ENCODE measurements at regions not wholly inside any gene's neighbourhood (a gene's known extent, or its start where the extent isn't known, plus 50 kb on each side); places are given as distances from the start of the nearest gene placed in this dataset.

GRCh38 chr18:60601249-60601648 is 228.7 kb upstream of the MC4R start:
- no peaks in the 10 kb centered on the region for H3K36me3 ChIP-seq (ENCODE audit: control insufficient read depth, insufficient read depth, low read length)
- DNase-seq, result no peak
- no peak overlapping the region for H3K4me3 ChIP-seq (ENCODE audit: low read depth, low read length)
- Mint-ChIP-seq H3K36me3 (ENCODE audit: insufficient read depth, unreplicated experiment) (no peaks in the 10 kb centered on the region), H3K27ac (ENCODE audit: unreplicated experiment) (no peak overlapping the region), H3K27me3 (ENCODE audit: insufficient read depth, unreplicated experiment) (no peaks in the 10 kb centered on the region), H3K4me1 (ENCODE audit: low read depth, unreplicated experiment) (no peaks in the 10 kb centered on the region), H3K9me3 (ENCODE audit: unreplicated experiment) (no peaks in the 10 kb centered on the region), H3K4me3 (ENCODE audit: unreplicated experiment) (no peak overlapping the region)
- no peaks in the 10 kb centered on the region for H3K27me3 ChIP-seq (replicated peaks; ENCODE audit: control insufficient read depth, insufficient read depth, low read length)
- ChIA-PET POLR2A (no interaction called here), CTCF (no interaction called here)
- no peaks in the 10 kb centered on the region for H3K4me1 ChIP-seq
- intact Hi-C loops (cut with micrococcal nuclease; ENCODE audit: unreplicated experiment), result no loop called here
- H3K9me3 ChIP-seq, result no peaks in the 10 kb centered on the region
- no TSS peak for BruUV-seq (replicated peaks)
- no peak for TF ChIP-seq CTCF (IDR thresholded peaks at IDR 0.05; ENCODE audit: insufficient read depth in 1 of 2, low read depth in 1 of 2, low read length in 1 of 2, severe bottlenecking in 1 of 2, unreplicated experiment in 1 of 2)

GRCh38 chr18:60623331-60623730 is 250.8 kb upstream of the MC4R start:
- Histone ChIP-seq H3K4me1 (no peaks in the 10 kb centered on the region), H3K9me3 (no peaks in the 10 kb centered on the region), H3K4me3 (ENCODE audit: low read depth, low read length) (no peak overlapping the region), H3K27me3 (replicated peaks; ENCODE audit: control insufficient read depth, insufficient read depth, low read length) (no peaks in the 10 kb centered on the region), H3K36me3 (ENCODE audit: control insufficient read depth, insufficient read depth, low read length) (no peaks in the 10 kb centered on the region)
- TF ChIP-seq CTCF (IDR thresholded peaks at IDR 0.05; ENCODE audit: insufficient read depth in 1 of 2, low read depth in 1 of 2, low read length in 1 of 2, severe bottlenecking in 1 of 2, unreplicated experiment in 1 of 2), result no peak
- no TSS peak for BruUV-seq (replicated peaks)
- CTCF ChIA-PET, result no interaction called here
- Mint-ChIP-seq H3K4me3 (ENCODE audit: unreplicated experiment) (no peak overlapping the region), H3K36me3 (ENCODE audit: insufficient read depth, unreplicated experiment) (no peaks in the 10 kb centered on the region), H3K4me1 (ENCODE audit: low read depth, unreplicated experiment) (no peaks in the 10 kb centered on the region), H3K27ac (ENCODE audit: unreplicated experiment) (no peak overlapping the region), H3K27me3 (ENCODE audit: insufficient read depth, unreplicated experiment) (no peaks in the 10 kb centered on the region), H3K9me3 (ENCODE audit: unreplicated experiment) (no peaks in the 10 kb centered on the region)
- DNase-seq, result no peak
- POLR2A ChIA-PET, result no interaction called here
- intact Hi-C loops (cut with micrococcal nuclease; ENCODE audit: unreplicated experiment), result no loop called here

- Mint-ChIP-seq H3K27ac (ENCODE audit: unreplicated experiment) (no peak overlapping the region), H3K9me3 (ENCODE audit: unreplicated experiment) (no peaks in the 10 kb centered on the region), H3K4me1 (ENCODE audit: low read depth, unreplicated experiment) (no peaks in the 10 kb centered on the region), H3K36me3 (ENCODE audit: insufficient read depth, unreplicated experiment) (no peaks in the 10 kb centered on the region), H3K27me3 (ENCODE audit: insufficient read depth, unreplicated experiment) (no peaks in the 10 kb centered on the region), H3K4me3 (ENCODE audit: unreplicated experiment) (no peak overlapping the region)
- Histone ChIP-seq H3K9me3 (no peaks in the 10 kb centered on the region), H3K27me3 (replicated peaks; ENCODE audit: control insufficient read depth, insufficient read depth, low read length) (no peaks in the 10 kb centered on the region), H3K4me3 (ENCODE audit: low read depth, low read length) (no peak overlapping the region), H3K4me1 (no peaks in the 10 kb centered on the region), H3K36me3 (ENCODE audit: control insufficient read depth, insufficient read depth, low read length) (no peaks in the 10 kb centered on the region)
- no TSS peak for BruUV-seq (replicated peaks)
- DNase-seq, result no peak
- intact Hi-C loops (cut with micrococcal nuclease; ENCODE audit: unreplicated experiment), result no loop called here
- no peak for TF ChIP-seq CTCF (IDR thresholded peaks at IDR 0.05; ENCODE audit: insufficient read depth in 1 of 2, low read depth in 1 of 2, low read length in 1 of 2, severe bottlenecking in 1 of 2, unreplicated experiment in 1 of 2)
- ChIA-PET CTCF (no interaction called here), POLR2A (no interaction called here)
These were observed 251.6 kb upstream of the MC4R start for GRCh38 chr18:60624207-60624606.

All from Caco-2 (cell line).